KBM-7 (cell line): ENCODE measurements at regions not wholly inside any gene's neighbourhood (a gene's known extent, or its start where the extent isn't known, plus 50 kb on each side); places are given as distances from the start of the nearest gene placed in this dataset.
"Not testable (repeated sequence)": the region's sequence is repeated elsewhere in the genome, so short reads cannot be mapped to it uniquely, and the experiment has no call there.

Experiments used
- DNase-seq: peaks from one replicate; pipeline ENCODE4 v3.0.0-alpha.2; 2015
- in situ Hi-C: fragments of 300-500 bp; cut with MboI; formaldehyde crosslinking; loops from 2 replicates; pipeline ENCODE4 v1.14.3; 2020; ENCODE audit warnings: low sequenced_read_pairs, low pct_unique_long_range_greater_than_20kb, mixed read lengths

DNA sequence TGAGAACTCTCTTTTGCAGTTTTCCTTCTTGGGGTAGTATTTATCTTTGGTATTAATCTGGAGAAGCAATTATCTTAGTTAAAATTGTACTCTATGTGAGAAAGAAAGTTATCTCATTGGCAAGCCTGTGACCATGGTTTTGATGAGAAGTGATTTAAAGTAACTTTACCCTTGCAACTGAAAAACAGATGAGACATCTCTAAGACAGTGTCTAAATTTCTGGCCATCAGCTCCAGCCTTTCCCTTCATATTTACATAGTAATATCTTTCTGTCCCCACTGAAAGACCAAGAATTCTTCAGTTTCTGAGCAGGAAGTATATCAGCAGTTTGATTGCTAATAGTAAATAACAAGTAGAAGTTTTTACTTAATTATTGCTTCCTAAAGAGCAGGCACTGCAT lies 386.1 kb upstream of the SYNCRIP start:
- in situ Hi-C loops: no loop called here
- DNase-seq: no peak

GRCh38 chr6:86026890-86027289 lies 384.2 kb upstream of the SYNCRIP start:
- DNase-seq, in situ Hi-C loops: not testable (repeated sequence)

- in situ Hi-C loops: no loop called here
- DNase-seq: no peak
Measured at GRCh38 chr6:86017236-86017635, 374.6 kb upstream of the SYNCRIP start.

DNA sequence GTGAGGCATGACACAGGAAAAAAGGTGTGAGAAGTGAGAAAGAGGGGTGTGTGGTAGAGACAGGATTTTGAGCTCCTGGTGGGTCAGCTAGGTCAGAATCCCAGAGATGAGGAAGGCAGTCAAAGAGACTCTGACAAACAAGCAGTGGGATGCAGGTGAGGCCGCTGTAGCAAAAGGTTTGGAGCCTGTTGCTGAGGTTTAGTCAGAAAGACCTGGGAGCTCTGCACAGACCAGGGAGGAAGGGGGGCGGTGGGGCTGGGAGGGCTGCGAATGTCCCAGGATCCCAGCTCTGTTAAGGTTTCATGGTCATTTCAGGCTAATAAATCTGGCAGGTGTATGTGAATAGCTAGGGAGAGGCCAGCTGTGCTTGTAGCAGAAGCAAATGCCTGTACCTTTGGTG lies 373.9 kb upstream of the SYNCRIP start:
- DNase-seq: no peak
- in situ Hi-C loops: no loop called here

DNA sequence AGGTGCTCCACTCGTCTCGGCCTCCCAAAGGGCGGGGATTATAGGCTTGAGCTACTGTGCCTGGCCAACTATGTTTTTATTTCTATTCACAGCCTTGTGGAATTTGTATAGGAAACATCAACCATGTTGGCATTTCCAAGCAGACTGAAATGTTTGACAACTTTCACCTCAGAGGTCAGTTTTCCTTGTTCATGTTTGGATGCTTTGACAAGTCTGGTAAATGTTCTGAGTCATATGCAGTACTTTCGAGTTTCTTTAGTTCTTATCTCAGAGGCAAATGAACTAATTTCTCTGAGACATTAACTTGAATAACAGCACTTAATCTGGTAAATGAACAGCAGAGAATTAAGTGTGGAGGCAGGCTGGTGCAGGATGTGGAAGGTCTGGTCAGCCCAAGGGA lies 373.4 kb upstream of the SYNCRIP start:
- no peak for DNase-seq
- in situ Hi-C loops: no loop called here

DNA sequence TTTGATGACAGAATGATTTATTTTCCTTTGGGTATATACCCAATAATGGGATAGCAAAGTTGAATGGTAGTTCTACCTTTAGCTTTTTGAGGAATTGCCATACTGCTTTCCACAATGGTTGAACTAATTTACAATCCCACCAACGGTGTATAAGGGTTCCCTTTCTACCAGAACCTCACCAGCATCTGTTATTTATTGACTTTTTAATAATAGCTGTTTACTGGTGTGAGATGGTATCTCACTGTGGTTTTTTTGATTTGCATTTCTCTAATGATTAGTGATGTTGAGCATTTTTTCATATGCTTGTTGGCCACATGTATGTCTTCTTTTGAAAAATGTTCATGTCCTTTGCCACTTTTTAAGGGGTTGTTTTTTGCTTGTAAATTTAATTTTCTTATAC lies 370.3 kb upstream of the SYNCRIP start:
- in situ Hi-C loops: not testable (repeated sequence)

GRCh38 chr6:86010915-86011786 lies 368.5 kb upstream of the SYNCRIP start:
- DNase-seq: no peak
- in situ Hi-C loops: no loop called here

More for the DNA sequence above, 370.3 kb upstream of the SYNCRIP start:
- DNase-seq: not testable (repeated sequence)

GRCh38 chr6:85997206-85997605 lies 354.5 kb upstream of the SYNCRIP start:
- in situ Hi-C loops: no loop called here
- no peak for DNase-seq

DNA sequence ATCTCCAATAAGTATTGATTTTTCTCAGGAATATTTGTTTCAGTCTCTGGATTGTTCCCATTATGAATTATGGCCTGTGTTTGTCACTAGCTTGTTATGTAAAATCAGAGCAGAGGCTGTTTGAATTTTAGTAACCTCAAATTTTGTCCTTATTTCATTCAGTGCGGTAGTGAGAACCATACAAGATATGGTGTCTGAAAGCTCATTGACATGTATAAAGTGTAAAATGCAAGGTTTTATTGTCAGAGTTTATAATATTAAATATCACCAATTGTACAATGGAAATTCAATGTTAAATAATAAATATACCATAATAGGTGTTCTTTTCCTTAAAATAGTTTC lies 353.3 kb upstream of the SYNCRIP start:
- DNase-seq: no peak
- in situ Hi-C loops: no loop called here

GRCh38 chr6:85995339-85996033 lies 352.8 kb upstream of the SYNCRIP start:
- in situ Hi-C loops: no loop called here

DNA sequence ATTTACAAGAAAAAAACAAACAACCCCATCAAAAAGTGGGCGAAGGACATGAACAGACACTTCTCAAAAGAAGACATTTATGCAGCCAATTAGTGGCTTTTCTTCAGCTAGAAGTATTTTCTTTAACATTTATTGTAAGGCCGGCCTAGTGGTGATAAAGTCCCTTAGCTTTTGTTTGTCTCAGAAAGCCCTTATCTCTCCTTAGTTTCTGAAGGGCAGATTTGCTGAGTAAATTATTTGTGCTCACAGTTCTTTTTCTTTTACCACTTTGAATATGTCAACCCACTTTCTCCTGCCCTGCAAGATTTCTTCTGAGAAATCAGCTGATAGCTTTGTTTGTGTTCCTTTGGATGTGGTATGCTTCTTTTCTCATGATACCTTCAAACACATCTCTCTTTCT lies 344.0 kb upstream of the SYNCRIP start:
- in situ Hi-C loops: no loop called here
- no peak for DNase-seq

More at GRCh38 chr6:85995339-85996033, 352.8 kb upstream of the SYNCRIP start:
- no peak for DNase-seq

GRCh38 chr6:85983032-85983659 lies 340.5 kb upstream of the SYNCRIP start:
- no peak for DNase-seq
- in situ Hi-C loops: no loop called here

DNA sequence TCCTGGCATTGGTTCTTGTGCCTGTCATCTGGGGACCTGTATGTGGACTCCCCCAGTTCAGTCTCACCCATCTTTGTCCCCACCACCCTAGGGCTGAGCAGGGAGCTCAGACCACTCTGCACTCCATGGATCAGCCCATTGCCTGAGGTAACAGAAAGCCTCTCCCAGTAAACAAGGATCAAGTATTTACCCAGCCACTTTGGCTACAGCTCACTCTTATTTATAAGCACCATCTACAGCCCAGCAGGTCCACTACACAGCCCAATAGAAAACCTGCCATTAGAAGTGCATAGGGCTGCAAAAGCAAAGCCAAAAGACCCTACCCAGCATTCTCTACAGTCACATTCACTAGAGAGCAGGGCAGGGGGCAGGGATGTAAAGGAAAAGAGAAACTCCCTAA lies 335.0 kb upstream of the SYNCRIP start:
- in situ Hi-C loops: no loop called here
- DNase-seq: no peak

GRCh38 chr6:85975957-85976356 lies 333.3 kb upstream of the SYNCRIP start:
- peak; percentile 2 for DNase-seq
- in situ Hi-C loops: no loop called here

DNA sequence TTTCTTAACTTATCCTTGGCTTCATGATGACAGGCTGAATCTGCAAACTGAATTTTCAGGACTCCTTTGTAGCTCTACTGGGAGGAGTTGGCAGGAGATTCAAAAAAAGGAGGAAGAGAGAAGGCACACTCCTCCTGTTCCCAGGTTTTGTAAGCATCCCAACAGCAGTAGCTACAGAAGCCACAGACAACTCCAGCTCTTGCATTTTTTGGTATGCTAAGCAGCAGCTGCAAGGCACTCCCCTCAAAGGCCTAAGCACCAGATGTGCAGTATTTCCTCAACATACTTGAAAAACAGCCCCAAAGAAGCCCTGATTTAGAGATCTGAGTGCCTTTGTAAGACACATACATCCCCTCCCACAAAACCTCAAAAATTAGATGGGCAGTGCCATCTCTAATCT lies 328.6 kb upstream of the SYNCRIP start:
- in situ Hi-C loops: no loop called here

DNA sequence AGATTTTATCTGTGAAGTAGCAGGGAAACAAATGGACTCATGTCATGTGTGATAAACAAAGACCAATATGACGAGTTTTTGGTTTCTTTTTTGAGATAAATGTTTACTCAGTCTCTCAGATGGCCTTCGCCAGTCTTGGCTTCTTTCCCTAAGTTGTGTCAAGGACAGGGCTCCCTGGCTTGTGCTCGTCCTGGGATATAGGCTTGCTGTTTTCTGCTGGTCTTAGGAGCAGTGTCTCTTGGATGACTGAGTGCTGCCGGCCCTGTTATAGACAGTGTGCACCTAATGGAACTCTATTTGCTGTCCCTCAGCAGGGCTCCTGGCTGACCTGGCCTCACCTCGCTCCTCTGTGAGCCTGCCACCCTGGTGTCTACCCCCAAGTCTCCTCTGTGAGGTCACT lies 324.1 kb upstream of the SYNCRIP start:
- in situ Hi-C loops: no loop called here
- DNase-seq: no peak

More for the DNA sequence above, 328.6 kb upstream of the SYNCRIP start:
- DNase-seq: no peak

DNA sequence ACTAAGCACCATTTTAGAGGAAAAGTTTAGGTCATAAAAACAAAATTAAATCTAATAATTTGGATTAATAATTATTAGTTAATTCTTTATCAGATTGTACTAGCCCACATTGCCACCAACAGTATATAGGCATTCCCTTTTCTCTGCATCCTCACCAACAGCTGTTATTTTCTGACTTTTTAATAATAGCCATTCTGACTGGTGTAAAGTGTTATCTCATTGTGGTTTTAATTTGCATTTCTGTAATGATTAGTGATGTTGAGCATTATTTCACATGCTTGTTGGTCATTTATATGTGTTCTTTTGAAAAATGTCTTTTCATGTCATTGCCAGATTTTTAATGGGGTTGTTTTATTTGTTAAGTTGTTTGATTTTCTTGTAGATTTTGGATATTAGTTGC lies 319.1 kb upstream of the SYNCRIP start:
- in situ Hi-C loops: no loop called here
- no peak for DNase-seq

GRCh38 chr6:85961125-85961524 lies 318.4 kb upstream of the SYNCRIP start:
- in situ Hi-C loops: no loop called here
- no peak for DNase-seq

GRCh38 chr6:85948481-85948880 lies 305.8 kb upstream of the SYNCRIP start:
- no peak for DNase-seq
- in situ Hi-C loops: no loop called here
